ENCODE measurements at regions not wholly inside any gene's neighbourhood (a gene's known extent, or its start where the extent isn't known, plus 50 kb on each side); places are given as distances from the start of the nearest gene placed in this dataset.

DNA sequence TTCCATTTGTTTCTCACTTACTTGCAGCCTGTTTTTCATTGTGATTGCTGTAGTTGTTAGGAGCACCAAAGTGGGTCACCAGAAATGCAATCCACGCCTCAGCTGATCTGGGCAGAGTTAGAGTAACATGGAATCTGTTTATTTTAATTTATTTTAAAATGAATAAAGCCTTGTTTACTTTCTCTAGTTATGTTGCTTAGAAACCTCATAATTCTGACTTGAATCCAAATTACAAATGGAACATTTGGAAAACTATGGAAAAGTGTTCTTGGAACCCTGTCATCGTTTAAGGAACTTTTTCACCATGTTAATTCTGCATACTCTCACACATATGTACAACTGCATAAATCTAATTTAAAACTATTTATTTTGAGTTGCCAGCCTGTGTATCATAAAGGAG, 92.2 kb upstream of the DAAM1 start:
- H3K4me2 ChIP-seq (ENCODE audit: low read length), result no peak overlapping the region
- no peaks in the 10 kb centered on the region for H3K36me3 ChIP-seq (ENCODE audit: insufficient read depth, low read length)
- no peak for TF ChIP-seq EZH2phosphoT487 (IDR thresholded peaks at IDR 0.05; ENCODE audit: borderline replicate concordance, low read depth, low read length)
- TF ChIP-seq, protein P1, sequence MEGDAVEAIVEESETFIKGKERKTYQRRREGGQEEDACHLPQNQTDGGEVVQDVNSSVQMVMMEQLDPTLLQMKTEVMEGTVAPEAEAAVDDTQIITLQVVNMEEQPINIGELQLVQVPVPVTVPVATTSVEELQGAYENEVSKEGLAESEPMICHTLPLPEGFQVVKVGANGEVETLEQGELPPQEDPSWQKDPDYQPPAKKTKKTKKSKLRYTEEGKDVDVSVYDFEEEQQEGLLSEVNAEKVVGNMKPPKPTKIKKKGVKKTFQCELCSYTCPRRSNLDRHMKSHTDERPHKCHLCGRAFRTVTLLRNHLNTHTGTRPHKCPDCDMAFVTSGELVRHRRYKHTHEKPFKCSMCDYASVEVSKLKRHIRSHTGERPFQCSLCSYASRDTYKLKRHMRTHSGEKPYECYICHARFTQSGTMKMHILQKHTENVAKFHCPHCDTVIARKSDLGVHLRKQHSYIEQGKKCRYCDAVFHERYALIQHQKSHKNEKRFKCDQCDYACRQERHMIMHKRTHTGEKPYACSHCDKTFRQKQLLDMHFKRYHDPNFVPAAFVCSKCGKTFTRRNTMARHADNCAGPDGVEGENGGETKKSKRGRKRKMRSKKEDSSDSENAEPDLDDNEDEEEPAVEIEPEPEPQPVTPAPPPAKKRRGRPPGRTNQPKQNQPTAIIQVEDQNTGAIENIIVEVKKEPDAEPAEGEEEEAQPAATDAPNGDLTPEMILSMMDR (conservative IDR thresholded peaks at IDR 0.05; ENCODE audit: low read length), result no peak
- DNase-seq (ENCODE audit: low spot score), result no peak
- no peaks in the 10 kb centered on the region for H3K9me2 ChIP-seq (ENCODE audit: insufficient read depth, low read length)
- no peak overlapping the region for H3K4me3 ChIP-seq (ENCODE audit: low read depth, low read length, poor library complexity, severe bottlenecking)
- no peaks in the 10 kb centered on the region for H3K4me1 ChIP-seq (ENCODE audit: insufficient read depth, low read length, poor library complexity, severe bottlenecking)
- no peaks in the 10 kb centered on the region for H4K20me1 ChIP-seq (ENCODE audit: insufficient read depth, low read length)
- no peak overlapping the region for H3K27ac ChIP-seq (ENCODE audit: low read depth, low read length, poor library complexity, severe bottlenecking)
- ChIA-PET POLR2A (no interaction called here), CTCF (ENCODE audit: unreplicated experiment) (no interaction called here)
- no peak overlapping the region for H2AFZ ChIP-seq (ENCODE audit: low read length)
- intact Hi-C loops (cut with micrococcal nuclease; ENCODE audit: unreplicated experiment), result no loop called here
- H3K9me3 ChIP-seq (ENCODE audit: low read length), result no peaks in the 10 kb centered on the region
- no peaks in the 10 kb centered on the region for H3K79me2 ChIP-seq (ENCODE audit: insufficient read depth, low read depth, low read length)
- no TSS peak for BruUV-seq (replicated peaks)

GRCh38 chr14:59097681-59098080, 90.8 kb upstream of the DAAM1 start:
- H4K20me1 ChIP-seq (ENCODE audit: insufficient read depth, low read length), result no peaks in the 10 kb centered on the region
- no peaks in the 10 kb centered on the region for H3K36me3 ChIP-seq (ENCODE audit: insufficient read depth, low read length)
- no peaks in the 10 kb centered on the region for H3K9me2 ChIP-seq (ENCODE audit: insufficient read depth, low read length)
- DNase-seq (ENCODE audit: low spot score), result no peak
- H3K9me3 ChIP-seq (ENCODE audit: low read length), result no peaks in the 10 kb centered on the region
- no peak overlapping the region for H2AFZ ChIP-seq (ENCODE audit: low read length)
- no peak overlapping the region for H3K4me3 ChIP-seq (ENCODE audit: low read depth, low read length, poor library complexity, severe bottlenecking)
- H3K4me1 ChIP-seq (ENCODE audit: insufficient read depth, low read length, poor library complexity, severe bottlenecking), result no peaks in the 10 kb centered on the region
- CTCF ChIA-PET (ENCODE audit: unreplicated experiment), result no interaction called here
- no peaks in the 10 kb centered on the region for H3K79me2 ChIP-seq (ENCODE audit: insufficient read depth, low read depth, low read length)
- BruUV-seq (replicated peaks), result no TSS peak
- TF ChIP-seq, protein P1 (conservative IDR thresholded peaks at IDR 0.05; ENCODE audit: low read length), result no peak
- no peak for TF ChIP-seq EZH2phosphoT487 (IDR thresholded peaks at IDR 0.05; ENCODE audit: borderline replicate concordance, low read depth, low read length)
- intact Hi-C loops (cut with micrococcal nuclease; ENCODE audit: unreplicated experiment), result no loop called here
- POLR2A ChIA-PET, result interaction anchor here (0.6 to 1.1 kb wide), 3 partner anchors 8 to 905 kb away, joined by 3 read pairs; no protein-coding TSS in a partner anchor
- no peak overlapping the region for H3K27ac ChIP-seq (ENCODE audit: low read depth, low read length, poor library complexity, severe bottlenecking)
- H3K4me2 ChIP-seq (ENCODE audit: low read length), result no peak overlapping the region

- no peaks in the 10 kb centered on the region for H3K4me1 ChIP-seq (ENCODE audit: insufficient read depth, low read length, poor library complexity, severe bottlenecking)
- H2AFZ ChIP-seq (ENCODE audit: low read length), result no peak overlapping the region
- ChIA-PET CTCF (ENCODE audit: unreplicated experiment) (no interaction called here), POLR2A (interaction anchor here (1.1 kb wide), 1 partner anchor 8 kb away, joined by 3 read pairs; no protein-coding TSS in a partner anchor)
- no peaks in the 10 kb centered on the region for H3K9me3 ChIP-seq (ENCODE audit: low read length)
- DNase-seq (ENCODE audit: low spot score), result no peak
- intact Hi-C loops (cut with micrococcal nuclease; ENCODE audit: unreplicated experiment), result no loop called here
- no TSS peak for BruUV-seq (replicated peaks)
- H4K20me1 ChIP-seq (ENCODE audit: insufficient read depth, low read length), result no peaks in the 10 kb centered on the region
- no peak overlapping the region for H3K4me2 ChIP-seq (ENCODE audit: low read length)
- H3K9me2 ChIP-seq (ENCODE audit: insufficient read depth, low read length), result no peaks in the 10 kb centered on the region
- no peak overlapping the region for H3K27ac ChIP-seq (ENCODE audit: low read depth, low read length, poor library complexity, severe bottlenecking)
- no peaks in the 10 kb centered on the region for H3K36me3 ChIP-seq (ENCODE audit: insufficient read depth, low read length)
- H3K79me2 ChIP-seq (ENCODE audit: insufficient read depth, low read depth, low read length), result no peaks in the 10 kb centered on the region
- TF ChIP-seq, protein P1 (conservative IDR thresholded peaks at IDR 0.05; ENCODE audit: low read length), result no peak
- no peak for TF ChIP-seq EZH2phosphoT487 (IDR thresholded peaks at IDR 0.05; ENCODE audit: borderline replicate concordance, low read depth, low read length)
- H3K4me3 ChIP-seq (ENCODE audit: low read depth, low read length, poor library complexity, severe bottlenecking), result no peak overlapping the region
These were observed 90.1 kb upstream of the DAAM1 start for GRCh38 chr14:59098377-59098776.

All from OCI-LY7 (cell line).